ENCODE measurements at regions not wholly inside any gene's neighbourhood (a gene's known extent, or its start where the extent isn't known, plus 50 kb on each side); places are given as distances from the start of the nearest gene placed in this dataset.

DNA sequence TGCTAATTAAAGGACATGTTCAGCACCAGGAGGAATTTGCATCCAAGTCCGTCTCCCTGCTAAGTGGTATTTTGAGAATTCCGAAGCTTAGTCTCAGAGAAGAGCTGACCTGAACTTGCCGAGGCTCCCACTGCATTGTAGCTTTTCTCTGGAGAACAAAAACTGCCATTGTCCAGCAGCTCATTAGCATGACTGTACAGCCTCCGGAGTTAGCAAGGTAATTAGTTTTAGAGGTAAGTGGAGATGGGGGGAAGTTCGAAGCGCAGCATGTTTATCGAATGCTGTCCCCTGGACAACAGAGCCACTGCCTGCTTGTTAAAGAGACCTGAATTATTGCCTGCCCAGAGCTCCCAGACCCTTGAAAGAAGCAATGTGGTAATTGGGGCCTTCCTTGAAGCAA lies 160.3 kb upstream of the PELI2 start:
- TF ChIP-seq EZH2phosphoT487 (IDR thresholded peaks at IDR 0.05; ENCODE audit: unreplicated experiment) (no peak), CREB1 (CRISPR knock-in tag; IDR thresholded peaks at IDR 0.05; ENCODE audit: low read depth) (no peak), EZH2 (IDR thresholded peaks at IDR 0.05; ENCODE audit: low read depth, unreplicated experiment) (no peak), POLR2AphosphoS5 (IDR thresholded peaks at IDR 0.05; ENCODE audit: low read depth) (no peak), STAT1 (IDR thresholded peaks at IDR 0.05; ENCODE audit: unreplicated experiment) (no peak), ZNF331 (CRISPR knock-in tag; IDR thresholded peaks at IDR 0.05; ENCODE audit: low read depth) (no peak), JUNB (IDR thresholded peaks at IDR 0.05; ENCODE audit: unreplicated experiment) (no peak), NANOG (IDR thresholded peaks at IDR 0.05; ENCODE audit: borderline replicate concordance) (peak; percentile 44; the same call in 1 of the 2 replicates)
- TF ChIP-seq, protein P1, sequence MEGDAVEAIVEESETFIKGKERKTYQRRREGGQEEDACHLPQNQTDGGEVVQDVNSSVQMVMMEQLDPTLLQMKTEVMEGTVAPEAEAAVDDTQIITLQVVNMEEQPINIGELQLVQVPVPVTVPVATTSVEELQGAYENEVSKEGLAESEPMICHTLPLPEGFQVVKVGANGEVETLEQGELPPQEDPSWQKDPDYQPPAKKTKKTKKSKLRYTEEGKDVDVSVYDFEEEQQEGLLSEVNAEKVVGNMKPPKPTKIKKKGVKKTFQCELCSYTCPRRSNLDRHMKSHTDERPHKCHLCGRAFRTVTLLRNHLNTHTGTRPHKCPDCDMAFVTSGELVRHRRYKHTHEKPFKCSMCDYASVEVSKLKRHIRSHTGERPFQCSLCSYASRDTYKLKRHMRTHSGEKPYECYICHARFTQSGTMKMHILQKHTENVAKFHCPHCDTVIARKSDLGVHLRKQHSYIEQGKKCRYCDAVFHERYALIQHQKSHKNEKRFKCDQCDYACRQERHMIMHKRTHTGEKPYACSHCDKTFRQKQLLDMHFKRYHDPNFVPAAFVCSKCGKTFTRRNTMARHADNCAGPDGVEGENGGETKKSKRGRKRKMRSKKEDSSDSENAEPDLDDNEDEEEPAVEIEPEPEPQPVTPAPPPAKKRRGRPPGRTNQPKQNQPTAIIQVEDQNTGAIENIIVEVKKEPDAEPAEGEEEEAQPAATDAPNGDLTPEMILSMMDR (conservative IDR thresholded peaks at IDR 0.05; ENCODE audit: low read depth in 2 of 2) = no peak
- TF ChIP-seq, protein P2, sequence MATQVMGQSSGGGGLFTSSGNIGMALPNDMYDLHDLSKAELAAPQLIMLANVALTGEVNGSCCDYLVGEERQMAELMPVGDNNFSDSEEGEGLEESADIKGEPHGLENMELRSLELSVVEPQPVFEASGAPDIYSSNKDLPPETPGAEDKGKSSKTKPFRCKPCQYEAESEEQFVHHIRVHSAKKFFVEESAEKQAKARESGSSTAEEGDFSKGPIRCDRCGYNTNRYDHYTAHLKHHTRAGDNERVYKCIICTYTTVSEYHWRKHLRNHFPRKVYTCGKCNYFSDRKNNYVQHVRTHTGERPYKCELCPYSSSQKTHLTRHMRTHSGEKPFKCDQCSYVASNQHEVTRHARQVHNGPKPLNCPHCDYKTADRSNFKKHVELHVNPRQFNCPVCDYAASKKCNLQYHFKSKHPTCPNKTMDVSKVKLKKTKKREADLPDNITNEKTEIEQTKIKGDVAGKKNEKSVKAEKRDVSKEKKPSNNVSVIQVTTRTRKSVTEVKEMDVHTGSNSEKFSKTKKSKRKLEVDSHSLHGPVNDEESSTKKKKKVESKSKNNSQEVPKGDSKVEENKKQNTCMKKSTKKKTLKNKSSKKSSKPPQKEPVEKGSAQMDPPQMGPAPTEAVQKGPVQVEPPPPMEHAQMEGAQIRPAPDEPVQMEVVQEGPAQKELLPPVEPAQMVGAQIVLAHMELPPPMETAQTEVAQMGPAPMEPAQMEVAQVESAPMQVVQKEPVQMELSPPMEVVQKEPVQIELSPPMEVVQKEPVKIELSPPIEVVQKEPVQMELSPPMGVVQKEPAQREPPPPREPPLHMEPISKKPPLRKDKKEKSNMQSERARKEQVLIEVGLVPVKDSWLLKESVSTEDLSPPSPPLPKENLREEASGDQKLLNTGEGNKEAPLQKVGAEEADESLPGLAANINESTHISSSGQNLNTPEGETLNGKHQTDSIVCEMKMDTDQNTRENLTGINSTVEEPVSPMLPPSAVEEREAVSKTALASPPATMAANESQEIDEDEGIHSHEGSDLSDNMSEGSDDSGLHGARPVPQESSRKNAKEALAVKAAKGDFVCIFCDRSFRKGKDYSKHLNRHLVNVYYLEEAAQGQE (IDR thresholded peaks at IDR 0.05; ENCODE audit: unreplicated experiment) = no peak
- TF ChIP-seq, protein P3, sequence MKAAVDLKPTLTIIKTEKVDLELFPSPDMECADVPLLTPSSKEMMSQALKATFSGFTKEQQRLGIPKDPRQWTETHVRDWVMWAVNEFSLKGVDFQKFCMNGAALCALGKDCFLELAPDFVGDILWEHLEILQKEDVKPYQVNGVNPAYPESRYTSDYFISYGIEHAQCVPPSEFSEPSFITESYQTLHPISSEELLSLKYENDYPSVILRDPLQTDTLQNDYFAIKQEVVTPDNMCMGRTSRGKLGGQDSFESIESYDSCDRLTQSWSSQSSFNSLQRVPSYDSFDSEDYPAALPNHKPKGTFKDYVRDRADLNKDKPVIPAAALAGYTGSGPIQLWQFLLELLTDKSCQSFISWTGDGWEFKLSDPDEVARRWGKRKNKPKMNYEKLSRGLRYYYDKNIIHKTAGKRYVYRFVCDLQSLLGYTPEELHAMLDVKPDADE (IDR thresholded peaks at IDR 0.05) = no peak
- TF ChIP-seq, protein P4, sequence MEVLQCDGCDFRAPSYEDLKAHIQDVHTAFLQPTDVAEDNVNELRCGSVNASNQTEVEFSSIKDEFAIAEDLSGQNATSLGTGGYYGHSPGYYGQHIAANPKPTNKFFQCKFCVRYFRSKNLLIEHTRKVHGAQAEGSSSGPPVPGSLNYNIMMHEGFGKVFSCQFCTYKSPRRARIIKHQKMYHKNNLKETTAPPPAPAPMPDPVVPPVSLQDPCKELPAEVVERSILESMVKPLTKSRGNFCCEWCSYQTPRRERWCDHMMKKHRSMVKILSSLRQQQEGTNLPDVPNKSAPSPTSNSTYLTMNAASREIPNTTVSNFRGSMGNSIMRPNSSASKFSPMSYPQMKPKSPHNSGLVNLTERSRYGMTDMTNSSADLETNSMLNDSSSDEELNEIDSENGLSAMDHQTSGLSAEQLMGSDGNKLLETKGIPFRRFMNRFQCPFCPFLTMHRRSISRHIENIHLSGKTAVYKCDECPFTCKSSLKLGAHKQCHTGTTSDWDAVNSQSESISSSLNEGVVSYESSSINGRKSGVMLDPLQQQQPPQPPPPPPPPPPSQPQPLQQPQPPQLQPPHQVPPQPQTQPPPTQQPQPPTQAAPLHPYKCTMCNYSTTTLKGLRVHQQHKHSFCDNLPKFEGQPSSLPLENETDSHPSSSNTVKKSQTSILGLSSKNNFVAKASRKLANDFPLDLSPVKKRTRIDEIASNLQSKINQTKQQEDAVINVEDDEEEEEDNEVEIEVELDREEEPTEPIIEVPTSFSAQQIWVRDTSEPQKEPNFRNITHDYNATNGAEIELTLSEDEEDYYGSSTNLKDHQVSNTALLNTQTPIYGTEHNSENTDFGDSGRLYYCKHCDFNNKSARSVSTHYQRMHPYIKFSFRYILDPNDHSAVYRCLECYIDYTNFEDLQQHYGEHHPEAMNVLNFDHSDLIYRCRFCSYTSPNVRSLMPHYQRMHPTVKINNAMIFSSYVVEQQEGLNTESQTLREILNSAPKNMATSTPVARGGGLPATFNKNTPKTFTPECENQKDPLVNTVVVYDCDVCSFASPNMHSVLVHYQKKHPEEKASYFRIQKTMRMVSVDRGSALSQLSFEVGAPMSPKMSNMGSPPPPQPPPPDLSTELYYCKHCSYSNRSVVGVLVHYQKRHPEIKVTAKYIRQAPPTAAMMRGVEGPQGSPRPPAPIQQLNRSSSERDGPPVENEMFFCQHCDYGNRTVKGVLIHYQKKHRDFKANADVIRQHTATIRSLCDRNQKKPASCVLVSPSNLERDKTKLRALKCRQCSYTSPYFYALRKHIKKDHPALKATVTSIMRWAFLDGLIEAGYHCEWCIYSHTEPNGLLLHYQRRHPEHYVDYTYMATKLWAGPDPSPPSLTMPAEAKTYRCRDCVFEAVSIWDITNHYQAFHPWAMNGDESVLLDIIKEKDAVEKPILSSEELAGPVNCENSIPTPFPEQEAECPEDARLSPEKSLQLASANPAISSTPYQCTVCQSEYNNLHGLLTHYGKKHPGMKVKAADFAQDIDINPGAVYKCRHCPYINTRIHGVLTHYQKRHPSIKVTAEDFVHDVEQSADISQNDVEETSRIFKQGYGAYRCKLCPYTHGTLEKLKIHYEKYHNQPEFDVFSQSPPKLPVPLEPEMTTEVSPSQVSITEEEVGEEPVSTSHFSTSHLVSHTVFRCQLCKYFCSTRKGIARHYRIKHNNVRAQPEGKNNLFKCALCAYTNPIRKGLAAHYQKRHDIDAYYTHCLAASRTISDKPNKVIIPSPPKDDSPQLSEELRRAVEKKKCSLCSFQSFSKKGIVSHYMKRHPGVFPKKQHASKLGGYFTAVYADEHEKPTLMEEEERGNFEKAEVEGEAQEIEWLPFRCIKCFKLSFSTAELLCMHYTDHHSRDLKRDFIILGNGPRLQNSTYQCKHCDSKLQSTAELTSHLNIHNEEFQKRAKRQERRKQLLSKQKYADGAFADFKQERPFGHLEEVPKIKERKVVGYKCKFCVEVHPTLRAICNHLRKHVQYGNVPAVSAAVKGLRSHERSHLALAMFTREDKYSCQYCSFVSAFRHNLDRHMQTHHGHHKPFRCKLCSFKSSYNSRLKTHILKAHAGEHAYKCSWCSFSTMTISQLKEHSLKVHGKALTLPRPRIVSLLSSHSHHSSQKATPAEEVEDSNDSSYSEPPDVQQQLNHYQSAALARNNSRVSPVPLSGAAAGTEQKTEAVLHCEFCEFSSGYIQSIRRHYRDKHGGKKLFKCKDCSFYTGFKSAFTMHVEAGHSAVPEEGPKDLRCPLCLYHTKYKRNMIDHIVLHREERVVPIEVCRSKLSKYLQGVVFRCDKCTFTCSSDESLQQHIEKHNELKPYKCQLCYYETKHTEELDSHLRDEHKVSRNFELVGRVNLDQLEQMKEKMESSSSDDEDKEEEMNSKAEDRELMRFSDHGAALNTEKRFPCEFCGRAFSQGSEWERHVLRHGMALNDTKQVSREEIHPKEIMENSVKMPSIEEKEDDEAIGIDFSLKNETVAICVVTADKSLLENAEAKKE (CRISPR knock-in tag; IDR thresholded peaks at IDR 0.05) = peak; percentile 83; the same call in 1 of the 2 replicates

Measured in GM23338 (cell line).